Stomach (tissue), 4 donors: ENCODE measurements at regions not wholly inside any gene's neighbourhood (a gene's known extent, or its start where the extent isn't known, plus 50 kb on each side); places are given as distances from the start of the nearest gene placed in this dataset.

ENCODE experiments used
- EP300 ChIP-seq: sonication (generic); formaldehyde crosslinking; IDR thresholded peaks from one replicate; pipeline ENCODE4 v1.6.1; 2017; ENCODE audit warnings: antibody characterized with exemption
- POLR2A ChIP-seq, 4 donors: fragments of 450-650 bp; IDR thresholded peaks; one replicate each; pipeline ENCODE4 v1.6.1; 2016; ENCODE audit warnings: antibody characterized with exemption in 4 of 4, control low read depth in 2 of 4, mild to moderate bottlenecking in 1 of 4, moderate library complexity in 1 of 4
- POLR2AphosphoS5 ChIP-seq, 3 donors: sonication (generic); formaldehyde crosslinking; IDR thresholded peaks; one replicate each; pipeline ENCODE4 v1.6.1; 2016; ENCODE audit warnings: antibody characterized with exemption in 3 of 3
- TF ChIP-seq, protein P1 (sequence below), 7 experiments: fragments of 450-650 bp in 4 of 7; fragments of 200-600 bp in 3 of 7; sonication (generic) in 3 of 7; IDR thresholded peaks; one replicate each; pipeline ENCODE4 v1.5.1; 2016 to 2019; ENCODE audit warnings: antibody characterized with exemption in 7 of 7, control low read depth in 2 of 7, mild to moderate bottlenecking in 1 of 7

DNA sequence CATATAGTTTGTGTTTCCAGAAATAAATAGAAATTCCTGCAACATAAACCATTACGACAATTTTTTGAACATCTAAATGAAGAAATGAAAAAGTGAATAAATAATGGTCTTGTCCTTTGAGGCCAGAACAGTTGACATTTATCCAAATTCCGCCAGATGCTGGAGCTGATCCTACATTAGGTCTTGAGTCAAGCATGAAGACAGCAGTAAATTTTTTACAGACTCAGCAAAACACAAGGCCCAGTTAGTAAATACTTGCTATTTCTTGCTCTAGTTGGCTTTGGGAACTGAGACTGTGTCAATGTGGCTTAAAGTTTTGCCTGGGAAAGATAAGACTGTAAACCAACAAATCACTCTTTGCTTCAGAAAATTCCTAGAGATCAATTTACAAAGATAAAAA lies 540.1 kb upstream of the RGS18 start:
- TF ChIP-seq EP300 (no peak), POLR2A (IDR thresholded peaks at IDR 0.05) (no peak), POLR2AphosphoS5 (IDR thresholded peaks at IDR 0.05) (no peak)
- TF ChIP-seq, protein P1, sequence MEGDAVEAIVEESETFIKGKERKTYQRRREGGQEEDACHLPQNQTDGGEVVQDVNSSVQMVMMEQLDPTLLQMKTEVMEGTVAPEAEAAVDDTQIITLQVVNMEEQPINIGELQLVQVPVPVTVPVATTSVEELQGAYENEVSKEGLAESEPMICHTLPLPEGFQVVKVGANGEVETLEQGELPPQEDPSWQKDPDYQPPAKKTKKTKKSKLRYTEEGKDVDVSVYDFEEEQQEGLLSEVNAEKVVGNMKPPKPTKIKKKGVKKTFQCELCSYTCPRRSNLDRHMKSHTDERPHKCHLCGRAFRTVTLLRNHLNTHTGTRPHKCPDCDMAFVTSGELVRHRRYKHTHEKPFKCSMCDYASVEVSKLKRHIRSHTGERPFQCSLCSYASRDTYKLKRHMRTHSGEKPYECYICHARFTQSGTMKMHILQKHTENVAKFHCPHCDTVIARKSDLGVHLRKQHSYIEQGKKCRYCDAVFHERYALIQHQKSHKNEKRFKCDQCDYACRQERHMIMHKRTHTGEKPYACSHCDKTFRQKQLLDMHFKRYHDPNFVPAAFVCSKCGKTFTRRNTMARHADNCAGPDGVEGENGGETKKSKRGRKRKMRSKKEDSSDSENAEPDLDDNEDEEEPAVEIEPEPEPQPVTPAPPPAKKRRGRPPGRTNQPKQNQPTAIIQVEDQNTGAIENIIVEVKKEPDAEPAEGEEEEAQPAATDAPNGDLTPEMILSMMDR (IDR thresholded peaks at IDR 0.05): no peak
